OCI-LY3 (cell line): ENCODE measurements at regions not wholly inside any gene's neighbourhood (a gene's known extent, or its start where the extent isn't known, plus 50 kb on each side); places are given as distances from the start of the nearest gene placed in this dataset.

Experiments
- EZH2phosphoT487 ChIP-seq: fragments of 200-600 bp; shearing (Covaris generic); IDR thresholded peaks from 2 replicates; pipeline ENCODE4 v1.6.1; 2018; ENCODE audit warnings: antibody characterized with exemption, mixed run types, low read depth
- TF ChIP-seq, protein P1 (sequence below): fragments of 200-600, 300-600 bp; sonication (generic); IDR thresholded peaks from 2 replicates; pipeline ENCODE4 v1.5.1; 2014; ENCODE audit warnings: antibody characterized with exemption, low read length, low read depth

DNA sequence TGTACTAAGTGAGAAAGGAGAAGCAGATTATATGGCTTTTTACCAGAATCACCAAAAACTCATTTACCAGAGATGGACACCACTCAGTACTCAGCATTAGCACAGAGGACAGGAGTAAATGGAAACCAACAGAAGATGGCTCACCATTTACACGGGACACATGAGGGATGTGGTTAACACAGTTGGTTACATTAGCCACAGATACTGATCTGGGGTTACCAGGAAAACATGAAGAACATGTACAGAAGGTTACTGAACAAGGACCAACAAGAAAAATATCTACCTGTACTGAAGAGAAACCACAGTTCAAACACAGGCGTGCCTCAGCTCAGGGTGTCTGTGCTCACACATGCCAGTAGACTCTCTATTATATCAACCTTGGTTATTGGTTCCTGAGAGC is 1285.8 kb upstream of the SORCS1 start:
- TF ChIP-seq, protein P1, sequence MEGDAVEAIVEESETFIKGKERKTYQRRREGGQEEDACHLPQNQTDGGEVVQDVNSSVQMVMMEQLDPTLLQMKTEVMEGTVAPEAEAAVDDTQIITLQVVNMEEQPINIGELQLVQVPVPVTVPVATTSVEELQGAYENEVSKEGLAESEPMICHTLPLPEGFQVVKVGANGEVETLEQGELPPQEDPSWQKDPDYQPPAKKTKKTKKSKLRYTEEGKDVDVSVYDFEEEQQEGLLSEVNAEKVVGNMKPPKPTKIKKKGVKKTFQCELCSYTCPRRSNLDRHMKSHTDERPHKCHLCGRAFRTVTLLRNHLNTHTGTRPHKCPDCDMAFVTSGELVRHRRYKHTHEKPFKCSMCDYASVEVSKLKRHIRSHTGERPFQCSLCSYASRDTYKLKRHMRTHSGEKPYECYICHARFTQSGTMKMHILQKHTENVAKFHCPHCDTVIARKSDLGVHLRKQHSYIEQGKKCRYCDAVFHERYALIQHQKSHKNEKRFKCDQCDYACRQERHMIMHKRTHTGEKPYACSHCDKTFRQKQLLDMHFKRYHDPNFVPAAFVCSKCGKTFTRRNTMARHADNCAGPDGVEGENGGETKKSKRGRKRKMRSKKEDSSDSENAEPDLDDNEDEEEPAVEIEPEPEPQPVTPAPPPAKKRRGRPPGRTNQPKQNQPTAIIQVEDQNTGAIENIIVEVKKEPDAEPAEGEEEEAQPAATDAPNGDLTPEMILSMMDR = no peak
- TF ChIP-seq EZH2phosphoT487 = no peak
